ENCODE measurements at regions not wholly inside any gene's neighbourhood (a gene's known extent, or its start where the extent isn't known, plus 50 kb on each side); places are given as distances from the start of the nearest gene placed in this dataset.

- intact Hi-C loops (cut with micrococcal nuclease; ENCODE audit: unreplicated experiment) = no loop called here
- TF ChIP-seq POLR2AphosphoS5 (IDR thresholded peaks at IDR 0.05; ENCODE audit: low read depth, low read length) (no peak), TCF7L2 (IDR thresholded peaks at IDR 0.05; ENCODE audit: low read depth, low read length) (no peak), SIN3A (IDR thresholded peaks at IDR 0.05; ENCODE audit: borderline replicate concordance, insufficient read depth, low read depth, low read length) (no peak)
- TF ChIP-seq, protein P1, sequence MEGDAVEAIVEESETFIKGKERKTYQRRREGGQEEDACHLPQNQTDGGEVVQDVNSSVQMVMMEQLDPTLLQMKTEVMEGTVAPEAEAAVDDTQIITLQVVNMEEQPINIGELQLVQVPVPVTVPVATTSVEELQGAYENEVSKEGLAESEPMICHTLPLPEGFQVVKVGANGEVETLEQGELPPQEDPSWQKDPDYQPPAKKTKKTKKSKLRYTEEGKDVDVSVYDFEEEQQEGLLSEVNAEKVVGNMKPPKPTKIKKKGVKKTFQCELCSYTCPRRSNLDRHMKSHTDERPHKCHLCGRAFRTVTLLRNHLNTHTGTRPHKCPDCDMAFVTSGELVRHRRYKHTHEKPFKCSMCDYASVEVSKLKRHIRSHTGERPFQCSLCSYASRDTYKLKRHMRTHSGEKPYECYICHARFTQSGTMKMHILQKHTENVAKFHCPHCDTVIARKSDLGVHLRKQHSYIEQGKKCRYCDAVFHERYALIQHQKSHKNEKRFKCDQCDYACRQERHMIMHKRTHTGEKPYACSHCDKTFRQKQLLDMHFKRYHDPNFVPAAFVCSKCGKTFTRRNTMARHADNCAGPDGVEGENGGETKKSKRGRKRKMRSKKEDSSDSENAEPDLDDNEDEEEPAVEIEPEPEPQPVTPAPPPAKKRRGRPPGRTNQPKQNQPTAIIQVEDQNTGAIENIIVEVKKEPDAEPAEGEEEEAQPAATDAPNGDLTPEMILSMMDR (IDR thresholded peaks at IDR 0.05) = no peak
- TF ChIP-seq, protein P2, sequence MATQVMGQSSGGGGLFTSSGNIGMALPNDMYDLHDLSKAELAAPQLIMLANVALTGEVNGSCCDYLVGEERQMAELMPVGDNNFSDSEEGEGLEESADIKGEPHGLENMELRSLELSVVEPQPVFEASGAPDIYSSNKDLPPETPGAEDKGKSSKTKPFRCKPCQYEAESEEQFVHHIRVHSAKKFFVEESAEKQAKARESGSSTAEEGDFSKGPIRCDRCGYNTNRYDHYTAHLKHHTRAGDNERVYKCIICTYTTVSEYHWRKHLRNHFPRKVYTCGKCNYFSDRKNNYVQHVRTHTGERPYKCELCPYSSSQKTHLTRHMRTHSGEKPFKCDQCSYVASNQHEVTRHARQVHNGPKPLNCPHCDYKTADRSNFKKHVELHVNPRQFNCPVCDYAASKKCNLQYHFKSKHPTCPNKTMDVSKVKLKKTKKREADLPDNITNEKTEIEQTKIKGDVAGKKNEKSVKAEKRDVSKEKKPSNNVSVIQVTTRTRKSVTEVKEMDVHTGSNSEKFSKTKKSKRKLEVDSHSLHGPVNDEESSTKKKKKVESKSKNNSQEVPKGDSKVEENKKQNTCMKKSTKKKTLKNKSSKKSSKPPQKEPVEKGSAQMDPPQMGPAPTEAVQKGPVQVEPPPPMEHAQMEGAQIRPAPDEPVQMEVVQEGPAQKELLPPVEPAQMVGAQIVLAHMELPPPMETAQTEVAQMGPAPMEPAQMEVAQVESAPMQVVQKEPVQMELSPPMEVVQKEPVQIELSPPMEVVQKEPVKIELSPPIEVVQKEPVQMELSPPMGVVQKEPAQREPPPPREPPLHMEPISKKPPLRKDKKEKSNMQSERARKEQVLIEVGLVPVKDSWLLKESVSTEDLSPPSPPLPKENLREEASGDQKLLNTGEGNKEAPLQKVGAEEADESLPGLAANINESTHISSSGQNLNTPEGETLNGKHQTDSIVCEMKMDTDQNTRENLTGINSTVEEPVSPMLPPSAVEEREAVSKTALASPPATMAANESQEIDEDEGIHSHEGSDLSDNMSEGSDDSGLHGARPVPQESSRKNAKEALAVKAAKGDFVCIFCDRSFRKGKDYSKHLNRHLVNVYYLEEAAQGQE (IDR thresholded peaks at IDR 0.05; ENCODE audit: insufficient read depth in 1 of 2, low read depth in 2 of 2, low read length in 1 of 2) = no peak
- no peaks in the 10 kb centered on the region for H3K9me3 ChIP-seq (ENCODE audit: control insufficient read depth, insufficient read depth, low read depth, low read length)
- no peak for ATAC-seq
- BruUV-seq (replicated peaks) = no TSS peak
- no peaks in the 10 kb centered on the region for H3K36me3 ChIP-seq (ENCODE audit: control insufficient read depth, insufficient read depth, low read length)
- DNase-seq (ENCODE audit: low read depth, low spot score) = no peak
- in situ Hi-C loops (cut with HindIII; ENCODE audit: low pct_unique_long_range_greater_than_20kb, low sequenced_read_pairs) = no loop called here
- no peak overlapping the region for H3K27ac ChIP-seq (ENCODE audit: low read length)
- POLR2A ChIA-PET = no interaction called here
- H3K27me3 ChIP-seq (ENCODE audit: control insufficient read depth, insufficient read depth, low read length) = no peaks in the 10 kb centered on the region
- H3K4me1 ChIP-seq (ENCODE audit: control insufficient read depth, insufficient read depth, low read length) = no peaks in the 10 kb centered on the region
- CTCF ChIA-PET = interaction anchor here (0.8 kb wide), 1 partner anchor 31 kb away, joined by 3 read pairs; no protein-coding TSS in a partner anchor
- no peak overlapping the region for H3K4me3 ChIP-seq (ENCODE audit: low read depth in 2 of 2, low read length in 2 of 2)
These were observed 208.0 kb downstream of the HAUS1 start for GRCh38 chr18:46312221-46312620.

- ChIA-PET POLR2A (no interaction called here), CTCF (no interaction called here)
- in situ Hi-C loops (cut with HindIII; ENCODE audit: low pct_unique_long_range_greater_than_20kb, low sequenced_read_pairs) (no loop called here), intact Hi-C loops (cut with micrococcal nuclease; ENCODE audit: unreplicated experiment) (no loop called here)
- TF ChIP-seq SIN3A (IDR thresholded peaks at IDR 0.05; ENCODE audit: borderline replicate concordance, insufficient read depth, low read depth, low read length) (no peak), POLR2AphosphoS5 (IDR thresholded peaks at IDR 0.05; ENCODE audit: low read depth, low read length) (no peak), TCF7L2 (IDR thresholded peaks at IDR 0.05; ENCODE audit: low read depth, low read length) (no peak)
- TF ChIP-seq, protein P1 (IDR thresholded peaks at IDR 0.05) = no peak
- TF ChIP-seq, protein P2 (IDR thresholded peaks at IDR 0.05; ENCODE audit: insufficient read depth in 1 of 2, low read depth in 2 of 2, low read length in 1 of 2) = no peak
- DNase-seq (ENCODE audit: low read depth, low spot score) (no peak), ATAC-seq (no peak)
- H3K27me3 ChIP-seq (ENCODE audit: control insufficient read depth, insufficient read depth, low read length) = no peaks in the 10 kb centered on the region
- H3K27ac ChIP-seq (ENCODE audit: low read length) = no peak overlapping the region
- no peaks in the 10 kb centered on the region for H3K36me3 ChIP-seq (ENCODE audit: control insufficient read depth, insufficient read depth, low read length)
- H3K4me3 ChIP-seq (ENCODE audit: low read depth in 2 of 2, low read length in 2 of 2) = no peak overlapping the region
- no peaks in the 10 kb centered on the region for H3K4me1 ChIP-seq (ENCODE audit: control insufficient read depth, insufficient read depth, low read length)
- BruUV-seq (replicated peaks) = no TSS peak
- H3K9me3 ChIP-seq (ENCODE audit: control insufficient read depth, insufficient read depth, low read depth, low read length) = no peaks in the 10 kb centered on the region
These were observed 209.3 kb downstream of the HAUS1 start for GRCh38 chr18:46313521-46313920.

Measured in Panc1 (cell line).